ENCODE measurements at regions not wholly inside any gene's neighbourhood (a gene's known extent, or its start where the extent isn't known, plus 50 kb on each side); places are given as distances from the start of the nearest gene placed in this dataset.

DNA sequence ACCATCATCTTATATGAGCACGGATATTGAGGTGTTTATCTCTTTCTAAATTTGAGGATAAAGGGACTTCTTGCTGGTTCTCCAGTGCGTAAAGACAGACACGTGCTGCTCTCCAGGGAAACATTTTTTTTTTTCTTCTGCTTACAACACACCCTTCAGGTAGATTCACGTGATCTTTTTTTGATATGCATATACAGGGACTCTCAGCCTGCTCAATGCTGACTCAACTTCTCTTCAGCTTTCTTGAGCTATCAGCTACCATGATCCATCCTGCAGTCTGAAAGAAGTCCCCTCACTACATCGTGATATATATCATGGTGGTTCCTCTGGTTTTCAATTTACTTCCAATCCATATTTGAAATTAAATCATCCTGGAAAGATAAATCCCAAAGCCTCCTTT is 87.1 kb upstream of the SLITRK3 start:
- TF ChIP-seq, protein P1, sequence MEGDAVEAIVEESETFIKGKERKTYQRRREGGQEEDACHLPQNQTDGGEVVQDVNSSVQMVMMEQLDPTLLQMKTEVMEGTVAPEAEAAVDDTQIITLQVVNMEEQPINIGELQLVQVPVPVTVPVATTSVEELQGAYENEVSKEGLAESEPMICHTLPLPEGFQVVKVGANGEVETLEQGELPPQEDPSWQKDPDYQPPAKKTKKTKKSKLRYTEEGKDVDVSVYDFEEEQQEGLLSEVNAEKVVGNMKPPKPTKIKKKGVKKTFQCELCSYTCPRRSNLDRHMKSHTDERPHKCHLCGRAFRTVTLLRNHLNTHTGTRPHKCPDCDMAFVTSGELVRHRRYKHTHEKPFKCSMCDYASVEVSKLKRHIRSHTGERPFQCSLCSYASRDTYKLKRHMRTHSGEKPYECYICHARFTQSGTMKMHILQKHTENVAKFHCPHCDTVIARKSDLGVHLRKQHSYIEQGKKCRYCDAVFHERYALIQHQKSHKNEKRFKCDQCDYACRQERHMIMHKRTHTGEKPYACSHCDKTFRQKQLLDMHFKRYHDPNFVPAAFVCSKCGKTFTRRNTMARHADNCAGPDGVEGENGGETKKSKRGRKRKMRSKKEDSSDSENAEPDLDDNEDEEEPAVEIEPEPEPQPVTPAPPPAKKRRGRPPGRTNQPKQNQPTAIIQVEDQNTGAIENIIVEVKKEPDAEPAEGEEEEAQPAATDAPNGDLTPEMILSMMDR (IDR thresholded peaks at IDR 0.05; ENCODE audit: low read depth, low read length, missing input control), result no peak
- TF ChIP-seq, protein P2, sequence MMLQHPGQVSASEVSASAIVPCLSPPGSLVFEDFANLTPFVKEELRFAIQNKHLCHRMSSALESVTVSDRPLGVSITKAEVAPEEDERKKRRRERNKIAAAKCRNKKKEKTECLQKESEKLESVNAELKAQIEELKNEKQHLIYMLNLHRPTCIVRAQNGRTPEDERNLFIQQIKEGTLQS (IDR thresholded peaks at IDR 0.05), result no peak
- TF ChIP-seq SP1 (IDR thresholded peaks at IDR 0.05) (no peak), TAF1 (conservative IDR thresholded peaks at IDR 0.05) (no peak), YY1 (IDR thresholded peaks at IDR 0.05) (no peak), GABPA (IDR thresholded peaks at IDR 0.05 in 1 of 2, conservative IDR thresholded peaks at IDR 0.05 in 1 of 2) (no peak), RAD21 (IDR thresholded peaks at IDR 0.05) (no peak)
- TF ChIP-seq, protein P3, sequence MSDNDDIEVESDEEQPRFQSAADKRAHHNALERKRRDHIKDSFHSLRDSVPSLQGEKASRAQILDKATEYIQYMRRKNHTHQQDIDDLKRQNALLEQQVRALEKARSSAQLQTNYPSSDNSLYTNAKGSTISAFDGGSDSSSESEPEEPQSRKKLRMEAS (IDR thresholded peaks at IDR 0.05), result no peak
- TF ChIP-seq, protein P4, sequence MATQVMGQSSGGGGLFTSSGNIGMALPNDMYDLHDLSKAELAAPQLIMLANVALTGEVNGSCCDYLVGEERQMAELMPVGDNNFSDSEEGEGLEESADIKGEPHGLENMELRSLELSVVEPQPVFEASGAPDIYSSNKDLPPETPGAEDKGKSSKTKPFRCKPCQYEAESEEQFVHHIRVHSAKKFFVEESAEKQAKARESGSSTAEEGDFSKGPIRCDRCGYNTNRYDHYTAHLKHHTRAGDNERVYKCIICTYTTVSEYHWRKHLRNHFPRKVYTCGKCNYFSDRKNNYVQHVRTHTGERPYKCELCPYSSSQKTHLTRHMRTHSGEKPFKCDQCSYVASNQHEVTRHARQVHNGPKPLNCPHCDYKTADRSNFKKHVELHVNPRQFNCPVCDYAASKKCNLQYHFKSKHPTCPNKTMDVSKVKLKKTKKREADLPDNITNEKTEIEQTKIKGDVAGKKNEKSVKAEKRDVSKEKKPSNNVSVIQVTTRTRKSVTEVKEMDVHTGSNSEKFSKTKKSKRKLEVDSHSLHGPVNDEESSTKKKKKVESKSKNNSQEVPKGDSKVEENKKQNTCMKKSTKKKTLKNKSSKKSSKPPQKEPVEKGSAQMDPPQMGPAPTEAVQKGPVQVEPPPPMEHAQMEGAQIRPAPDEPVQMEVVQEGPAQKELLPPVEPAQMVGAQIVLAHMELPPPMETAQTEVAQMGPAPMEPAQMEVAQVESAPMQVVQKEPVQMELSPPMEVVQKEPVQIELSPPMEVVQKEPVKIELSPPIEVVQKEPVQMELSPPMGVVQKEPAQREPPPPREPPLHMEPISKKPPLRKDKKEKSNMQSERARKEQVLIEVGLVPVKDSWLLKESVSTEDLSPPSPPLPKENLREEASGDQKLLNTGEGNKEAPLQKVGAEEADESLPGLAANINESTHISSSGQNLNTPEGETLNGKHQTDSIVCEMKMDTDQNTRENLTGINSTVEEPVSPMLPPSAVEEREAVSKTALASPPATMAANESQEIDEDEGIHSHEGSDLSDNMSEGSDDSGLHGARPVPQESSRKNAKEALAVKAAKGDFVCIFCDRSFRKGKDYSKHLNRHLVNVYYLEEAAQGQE (IDR thresholded peaks at IDR 0.05), result no peak
